GM21526 (cell line): ENCODE measurements at regions not wholly inside any gene's neighbourhood (a gene's known extent, or its start where the extent isn't known, plus 50 kb on each side); places are given as distances from the start of the nearest gene placed in this dataset.
A peak's percentile ranks its signal among the peaks of the same experiment; 100 is the strongest.
"Not testable (repeated sequence)": the region's sequence is repeated elsewhere in the genome, so short reads cannot be mapped to it uniquely, and the experiment has no call there.

Source experiments
- ATAC-seq: cut with Tn5 transposase; IDR thresholded peaks from one replicate; pipeline ENCODE4 v1.9.1; 2021; ENCODE audit warnings: moderate library complexity; ENCODE audit not compliant: unreplicated experiment, low FRiP score

- peak; percentile 94 for ATAC-seq
These were observed 293.5 kb downstream of the HINT1 start for GRCh38 chr5:130871346-130872086.

- no peak for ATAC-seq
These were observed 294.4 kb downstream of the HINT1 start for GRCh38 chr5:130870691-130871090.

GRCh38 chr5:130868186-130868840, 296.7 kb downstream of the HINT1 start:
- ATAC-seq = no peak

- ATAC-seq = no peak
These were observed 319.8 kb downstream of the HINT1 start for GRCh38 chr5:130845049-130845765.

GRCh38 chr5:130836729-130837649, 328.1 kb downstream of the HINT1 start:
- ATAC-seq = peak; percentile 79

GRCh38 chr5:130817598-130818384, 347.3 kb downstream of the HINT1 start:
- not testable (repeated sequence) for ATAC-seq

- ATAC-seq = no peak
These were observed 349.8 kb downstream of the HINT1 start for GRCh38 chr5:130815246-130815645.

GRCh38 chr5:130808691-130809090, 356.4 kb downstream of the HINT1 start:
- no peak for ATAC-seq

GRCh38 chr5:130805648-130806047, 359.4 kb downstream of the HINT1 start:
- no peak for ATAC-seq

- no peak for ATAC-seq
These were observed 360.0 kb downstream of the HINT1 start for GRCh38 chr5:130805036-130805435.

GRCh38 chr5:130801963-130802362, 363.1 kb downstream of the HINT1 start:
- no peak for ATAC-seq

- no peak for ATAC-seq
These were observed 366.0 kb downstream of the HINT1 start for GRCh38 chr5:130799015-130799414.

- no peak for ATAC-seq
These were observed 367.8 kb downstream of the HINT1 start for GRCh38 chr5:130797303-130797702.

- ATAC-seq = no peak
These were observed 368.2 kb downstream of the HINT1 start for GRCh38 chr5:130796902-130797301.

- ATAC-seq = no peak
These were observed 369.0 kb downstream of the HINT1 start for GRCh38 chr5:130796032-130796431.

GRCh38 chr5:130795037-130795436, 370.0 kb downstream of the HINT1 start:
- no peak for ATAC-seq

- no peak for ATAC-seq
These were observed 387.3 kb downstream of the HINT1 start for GRCh38 chr5:130777794-130778193.

GRCh38 chr5:130773813-130774212, 391.2 kb downstream of the HINT1 start:
- ATAC-seq = no peak

- ATAC-seq = no peak
These were observed 403.0 kb downstream of the HINT1 start for GRCh38 chr5:130762031-130762430.

- no peak for ATAC-seq
These were observed 406.0 kb downstream of the HINT1 start for GRCh38 chr5:130759061-130759460.
